Body of pancreas (tissue), 4 donors: ENCODE measurements at regions not wholly inside any gene's neighbourhood (a gene's known extent, or its start where the extent isn't known, plus 50 kb on each side); places are given as distances from the start of the nearest gene placed in this dataset.

ENCODE experiments used
- ATAC-seq: fragments of 150-250 bp; one replicate; pipeline ENCODE4 v1.9.1; 2016
- DNase-seq, 4 donors: peaks; one replicate each; pipeline ENCODE4 v3.0.0-alpha.2; 2019
- H3K27ac ChIP-seq, 4 donors: fragments of 200-600 bp; sonication (generic); 1 replicate in 3 of 4; 2 replicates in 1 of 4; pipeline versions ENCODE4 v1.5.1 to v1.6.1; 2016 to 2019; ENCODE audit warnings: mild to moderate bottlenecking in 1 of 4, mixed read lengths in 1 of 4, moderate library complexity in 1 of 4
- H3K27me3 ChIP-seq, 2 donors: fragments of 200-600 bp; sonication (generic); one replicate each; pipeline ENCODE4 v1.6.0; 2016; ENCODE audit warnings: mild to moderate bottlenecking in 1 of 2
- H3K36me3 ChIP-seq, 2 donors: fragments of 200-600 bp; sonication (generic); replicated peaks in 1 of 2; 2 replicates each; pipeline ENCODE4 v1.5.1; 2016; ENCODE audit warnings: low read depth in 2 of 2; ENCODE audit not compliant: insufficient read depth in 1 of 2
- H3K4me1 ChIP-seq: fragments of 200-600 bp; sonication (generic); one replicate; pipeline ENCODE4 v1.6.0; 2016
- H3K4me3 ChIP-seq, 2 donors: fragments of 200-600 bp; sonication (generic); 1 replicate in 1 of 2; 2 replicates in 1 of 2; pipeline ENCODE4 v1.5.1; 2016 to 2019
- H3K9me3 ChIP-seq, 3 donors: fragments of 200-600 bp; sonication (generic); 1 replicate in 2 of 3; 2 replicates in 1 of 3; pipeline ENCODE4 v1.5.1; 2016
- CTCF ChIP-seq, 7 experiments: fragments of 450-650 bp in 4 of 7; fragments of 200-600 bp in 3 of 7; sonication (generic) in 3 of 7; IDR thresholded peaks; one replicate each; pipeline ENCODE4 v1.5.1; 2016 to 2019; ENCODE audit warnings: antibody characterized with exemption in 7 of 7
- POLR2A ChIP-seq, 3 donors: fragments of 450-650 bp; IDR thresholded peaks; one replicate each; pipeline ENCODE4 v1.6.1; 2016; ENCODE audit warnings: antibody characterized with exemption in 3 of 3, mild to moderate bottlenecking in 2 of 3
- WGBS, 2 donors: methylation state at CpG; one replicate each; pipeline ENCODE4 v1.1.5; 2017; 5-methylcytosine and 5-hydroxymethylcytosine counted together
- intact Hi-C: fragments of 100-400 bp; cut with DNase I; formaldehyde crosslinking; loops from one replicate; pipeline ENCODE4 v1.15.1; 2023

- Histone ChIP-seq H3K9me3 (no peaks in the 10 kb centered on the region), H3K27me3 (no peaks in the 10 kb centered on the region), H3K4me3 (no peak overlapping the region), H3K4me1 (no peaks in the 10 kb centered on the region), H3K27ac (no peak overlapping the region), H3K36me3 (no peaks in the 10 kb centered on the region)
- 53 to 59% methylated on average over 6 to 7 of the region's 7 CpGs for WGBS, 2 donors
- peak; percentile 53 to 69 (median 58) for DNase-seq
- intact Hi-C loops: no loop called here
- peak; percentile 35 to 77 (median 63) for TF ChIP-seq CTCF (IDR thresholded peaks at IDR 0.05)
- TF ChIP-seq POLR2A (IDR thresholded peaks at IDR 0.05): no peak
- peak; percentile 68 for ATAC-seq
These were observed 112.5 kb upstream of the SLC7A1 start for GRCh38 chr13:29707876-29708543.

- Histone ChIP-seq H3K4me1 (no peaks in the 10 kb centered on the region), H3K4me3 (no peak overlapping the region), H3K9me3 (no peaks in the 10 kb centered on the region), H3K27me3 (no peaks in the 10 kb centered on the region), H3K36me3 (no peaks in the 10 kb centered on the region), H3K27ac (no peak overlapping the region)
- DNase-seq: no peak
- TF ChIP-seq CTCF (IDR thresholded peaks at IDR 0.05) (no peak), POLR2A (IDR thresholded peaks at IDR 0.05) (no peak)
- intact Hi-C loops: no loop called here
- 72% methylated on average over 9 of the region's 9 CpGs for WGBS, 2 donors
- ATAC-seq: no peak
These were observed 111.4 kb upstream of the SLC7A1 start for GRCh38 chr13:29706923-29707322.

GRCh38 chr13:29704648-29705047 is 109.2 kb upstream of the SLC7A1 start:
- Histone ChIP-seq H3K4me1 (no peaks in the 10 kb centered on the region), H3K36me3 (no peaks in the 10 kb centered on the region), H3K27me3 (no peaks in the 10 kb centered on the region), H3K4me3 (no peak overlapping the region), H3K9me3 (no peaks in the 10 kb centered on the region), H3K27ac (no peak overlapping the region)
- no peak for DNase-seq
- TF ChIP-seq CTCF (IDR thresholded peaks at IDR 0.05) (no peak), POLR2A (IDR thresholded peaks at IDR 0.05) (no peak)
- intact Hi-C loops: loop anchor here (5.0 kb wide), 1 partner anchor 202 kb away; no protein-coding TSS in a partner anchor
- no peak for ATAC-seq
- WGBS, 2 donors: 40 to 43% methylated on average over 3 of the region's 3 CpGs

GRCh38 chr13:29703421-29703820 is 107.9 kb upstream of the SLC7A1 start:
- 71 to 82% methylated on average over 4 of the region's 4 CpGs for WGBS, 2 donors
- Histone ChIP-seq H3K27ac (no peak overlapping the region), H3K4me3 (no peak overlapping the region), H3K36me3 (no peaks in the 10 kb centered on the region), H3K9me3 (no peaks in the 10 kb centered on the region), H3K27me3 (no peaks in the 10 kb centered on the region), H3K4me1 (no peaks in the 10 kb centered on the region)
- intact Hi-C loops: loop anchor here (5.0 kb wide), 1 partner anchor 201 kb away; no protein-coding TSS in a partner anchor
- DNase-seq (no peak), ATAC-seq (no peak)
- TF ChIP-seq POLR2A (IDR thresholded peaks at IDR 0.05) (no peak), CTCF (IDR thresholded peaks at IDR 0.05) (no peak)

GRCh38 chr13:29702912-29703351 is 107.4 kb upstream of the SLC7A1 start:
- H3K36me3 ChIP-seq: no peaks in the 10 kb centered on the region
- WGBS, 2 donors: 72 to 79% methylated on average over 12 to 13 of the region's 13 CpGs
- TF ChIP-seq POLR2A (IDR thresholded peaks at IDR 0.05): no peak
- TF ChIP-seq CTCF (IDR thresholded peaks at IDR 0.05): no peak
- no peaks in the 10 kb centered on the region for H3K9me3 ChIP-seq
- DNase-seq: peak in 1 of 4 donors; percentile 18
- intact Hi-C loops: loop anchor here (5.0 kb wide), 1 partner anchor 201 kb away; no protein-coding TSS in a partner anchor
- ATAC-seq: peak; percentile 27
- H3K27me3 ChIP-seq: no peaks in the 10 kb centered on the region
- H3K4me3 ChIP-seq: no peak overlapping the region
- no peak overlapping the region for H3K27ac ChIP-seq
- no peaks in the 10 kb centered on the region for H3K4me1 ChIP-seq
